HG02763 (cell line): ENCODE measurements at regions not wholly inside any gene's neighbourhood (a gene's known extent, or its start where the extent isn't known, plus 50 kb on each side); places are given as distances from the start of the nearest gene placed in this dataset.
A peak's percentile ranks its signal among the peaks of the same experiment; 100 is the strongest.
"Not testable (repeated sequence)": the region's sequence is repeated elsewhere in the genome, so short reads cannot be mapped to it uniquely, and the experiment has no call there.

Source experiments
- ATAC-seq: cut with Tn5 transposase; IDR thresholded peaks from one replicate; pipeline ENCODE4 v1.9.1; 2021; ENCODE audit warnings: mild to moderate bottlenecking, moderate library complexity; ENCODE audit not compliant: unreplicated experiment

GRCh38 chr13:84137292-84137691 is 255.0 kb upstream of the SLITRK1 start:
- ATAC-seq, result peak; percentile 100

- peak; percentile 3 for ATAC-seq
Measured at GRCh38 chr13:84136582-84136981, 254.3 kb upstream of the SLITRK1 start.

- ATAC-seq, result no peak
Measured at GRCh38 chr13:84132491-84132890, 250.2 kb upstream of the SLITRK1 start.

- no peak for ATAC-seq
Measured at GRCh38 chr13:84131249-84131648, 249.0 kb upstream of the SLITRK1 start.

GRCh38 chr13:84130495-84131114 is 248.3 kb upstream of the SLITRK1 start:
- no peak for ATAC-seq

- no peak for ATAC-seq
Measured at GRCh38 chr13:84129966-84130365, 247.7 kb upstream of the SLITRK1 start.

- no peak for ATAC-seq
Measured at GRCh38 chr13:84127597-84128128, 245.4 kb upstream of the SLITRK1 start.

- no peak for ATAC-seq
Measured at GRCh38 chr13:84126671-84127171, 244.4 kb upstream of the SLITRK1 start.

- ATAC-seq, result no peak
Measured at GRCh38 chr13:84121456-84121855, 239.2 kb upstream of the SLITRK1 start.

GRCh38 chr13:84118839-84119409 is 236.7 kb upstream of the SLITRK1 start:
- no peak for ATAC-seq

- no peak for ATAC-seq
Measured at GRCh38 chr13:84098273-84098672, 216.0 kb upstream of the SLITRK1 start.

- ATAC-seq, result no peak
Measured at GRCh38 chr13:84097148-84097547, 214.9 kb upstream of the SLITRK1 start.

GRCh38 chr13:84096216-84096615 is 213.9 kb upstream of the SLITRK1 start:
- no peak for ATAC-seq

GRCh38 chr13:84088996-84089395 is 206.7 kb upstream of the SLITRK1 start:
- no peak for ATAC-seq

- no peak for ATAC-seq
Measured at GRCh38 chr13:84086847-84087162, 204.5 kb upstream of the SLITRK1 start.

- not testable (repeated sequence) for ATAC-seq
Measured at GRCh38 chr13:84086098-84086846, 204.0 kb upstream of the SLITRK1 start.

- ATAC-seq, result no peak
Measured at GRCh38 chr13:84082462-84082861, 200.2 kb upstream of the SLITRK1 start.

GRCh38 chr13:84080748-84081530 is 198.7 kb upstream of the SLITRK1 start:
- ATAC-seq, result no peak

- ATAC-seq, result no peak
Measured at GRCh38 chr13:84077271-84077670, 195.0 kb upstream of the SLITRK1 start.

- no peak for ATAC-seq
Measured at GRCh38 chr13:84076280-84076679, 194.0 kb upstream of the SLITRK1 start.

GRCh38 chr13:84050536-84050935 is 168.3 kb upstream of the SLITRK1 start:
- ATAC-seq, result no peak
